AG09309 (cell line): ENCODE measurements at regions not wholly inside any gene's neighbourhood (a gene's known extent, or its start where the extent isn't known, plus 50 kb on each side); places are given as distances from the start of the nearest gene placed in this dataset.

Source experiments
- DNase-seq: peaks from one replicate; pipeline ENCODE4 v3.0.0-alpha.2; 2010; ENCODE audit warnings: low read depth
- H3K4me3 ChIP-seq: 2 replicates; pipeline ENCODE4 v1.5.1; 2011; ENCODE audit warnings: mild to moderate bottlenecking, low read depth, low read length, moderate library complexity; ENCODE audit not compliant: control insufficient read depth
- CTCF ChIP-seq: IDR thresholded peaks from 2 replicates; pipeline ENCODE4 v1.5.1; 2011; ENCODE audit warnings: mild to moderate bottlenecking, low read depth, low read length, inconsistent platforms; ENCODE audit not compliant: insufficient read depth, control insufficient read depth; ENCODE audit errors: missing control alignments

- H3K4me3 ChIP-seq = no peak overlapping the region
- TF ChIP-seq CTCF = no peak
- DNase-seq = peak; percentile 52
Observed at GRCh38 chr7:131026297-131027000, 292.4 kb upstream of the KLF14 start.

GRCh38 chr7:131027287-131027773, 293.3 kb upstream of the KLF14 start:
- DNase-seq = peak; percentile 89
- no peak for TF ChIP-seq CTCF

GRCh38 chr7:131028295-131028694, 294.3 kb upstream of the KLF14 start:
- TF ChIP-seq CTCF = no peak
- no peak overlapping the region for H3K4me3 ChIP-seq
- DNase-seq = no peak

More at GRCh38 chr7:131027287-131027773, 293.3 kb upstream of the KLF14 start:
- no peak overlapping the region for H3K4me3 ChIP-seq

GRCh38 chr7:131029002-131029401, 295.0 kb upstream of the KLF14 start:
- H3K4me3 ChIP-seq = no peak overlapping the region
- no peak for DNase-seq
- no peak for TF ChIP-seq CTCF

GRCh38 chr7:131031099-131031868, 296.4 kb upstream of the MKLN1 start:
- H3K4me3 ChIP-seq = no peak overlapping the region
- no peak for DNase-seq
- no peak for TF ChIP-seq CTCF

- DNase-seq = no peak
- no peak overlapping the region for H3K4me3 ChIP-seq
- TF ChIP-seq CTCF = no peak
Observed at GRCh38 chr7:131032786-131033185, 294.9 kb upstream of the MKLN1 start.
